Retinal pigment epithelial cell (primary cell): ENCODE measurements at regions not wholly inside any gene's neighbourhood (a gene's known extent, or its start where the extent isn't known, plus 50 kb on each side); places are given as distances from the start of the nearest gene placed in this dataset.

ENCODE experiments used
- DNase-seq: peaks from one replicate; pipeline ENCODE4 v3.0.0-alpha.2; 2010; ENCODE audit warnings: low read depth
- H3K4me3 ChIP-seq: 2 replicates; pipeline ENCODE4 v1.5.1; 2011; ENCODE audit warnings: mild to moderate bottlenecking, low read length, control low read depth, moderate library complexity
- TF ChIP-seq, protein P1 (sequence below): conservative IDR thresholded peaks from 2 replicates; pipeline ENCODE4 v1.5.1; 2011; ENCODE audit warnings: low read depth, low read length, control low read depth, inconsistent platforms

DNA sequence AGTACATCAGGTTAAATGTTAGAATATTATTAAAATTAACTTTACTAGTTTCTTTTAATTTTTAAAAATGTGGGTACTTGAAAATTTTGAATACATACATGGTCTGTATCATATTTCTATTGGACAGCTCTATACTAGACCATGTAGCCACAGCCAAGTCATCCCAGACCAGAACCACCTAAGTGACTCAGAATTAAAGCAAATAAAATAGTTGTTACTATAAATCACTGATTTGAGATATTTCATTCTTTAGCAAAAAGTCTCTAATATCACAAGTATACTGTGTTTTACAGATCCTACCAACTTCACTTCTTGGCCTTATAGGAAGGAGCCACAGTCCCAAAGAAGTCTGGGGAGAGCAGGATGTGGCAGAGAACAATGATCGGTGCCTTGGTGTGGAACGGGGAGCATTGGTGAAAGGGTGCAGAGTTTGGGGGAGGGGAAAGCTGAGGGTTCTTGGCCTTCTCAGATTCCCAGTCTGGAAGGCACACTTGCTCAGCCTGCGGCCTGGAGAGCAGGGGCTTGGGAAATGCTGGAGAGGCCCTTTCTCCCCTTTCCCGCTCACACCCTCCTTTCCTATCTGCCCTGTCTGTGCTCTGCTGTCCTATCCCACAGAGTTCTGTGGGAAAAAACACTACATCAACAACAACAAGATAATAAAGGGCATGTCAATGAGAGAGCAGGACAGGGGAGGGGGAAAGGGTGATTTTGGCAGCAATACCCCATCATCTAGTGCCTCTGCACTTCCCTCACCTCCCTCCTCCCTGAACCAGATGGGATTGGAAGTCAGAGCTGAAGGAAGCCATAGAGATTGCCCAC lies 122.1 kb downstream of the NGF start:
- TF ChIP-seq, protein P1, sequence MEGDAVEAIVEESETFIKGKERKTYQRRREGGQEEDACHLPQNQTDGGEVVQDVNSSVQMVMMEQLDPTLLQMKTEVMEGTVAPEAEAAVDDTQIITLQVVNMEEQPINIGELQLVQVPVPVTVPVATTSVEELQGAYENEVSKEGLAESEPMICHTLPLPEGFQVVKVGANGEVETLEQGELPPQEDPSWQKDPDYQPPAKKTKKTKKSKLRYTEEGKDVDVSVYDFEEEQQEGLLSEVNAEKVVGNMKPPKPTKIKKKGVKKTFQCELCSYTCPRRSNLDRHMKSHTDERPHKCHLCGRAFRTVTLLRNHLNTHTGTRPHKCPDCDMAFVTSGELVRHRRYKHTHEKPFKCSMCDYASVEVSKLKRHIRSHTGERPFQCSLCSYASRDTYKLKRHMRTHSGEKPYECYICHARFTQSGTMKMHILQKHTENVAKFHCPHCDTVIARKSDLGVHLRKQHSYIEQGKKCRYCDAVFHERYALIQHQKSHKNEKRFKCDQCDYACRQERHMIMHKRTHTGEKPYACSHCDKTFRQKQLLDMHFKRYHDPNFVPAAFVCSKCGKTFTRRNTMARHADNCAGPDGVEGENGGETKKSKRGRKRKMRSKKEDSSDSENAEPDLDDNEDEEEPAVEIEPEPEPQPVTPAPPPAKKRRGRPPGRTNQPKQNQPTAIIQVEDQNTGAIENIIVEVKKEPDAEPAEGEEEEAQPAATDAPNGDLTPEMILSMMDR: no peak
- DNase-seq: no peak
- no peak overlapping the region for H3K4me3 ChIP-seq

DNA sequence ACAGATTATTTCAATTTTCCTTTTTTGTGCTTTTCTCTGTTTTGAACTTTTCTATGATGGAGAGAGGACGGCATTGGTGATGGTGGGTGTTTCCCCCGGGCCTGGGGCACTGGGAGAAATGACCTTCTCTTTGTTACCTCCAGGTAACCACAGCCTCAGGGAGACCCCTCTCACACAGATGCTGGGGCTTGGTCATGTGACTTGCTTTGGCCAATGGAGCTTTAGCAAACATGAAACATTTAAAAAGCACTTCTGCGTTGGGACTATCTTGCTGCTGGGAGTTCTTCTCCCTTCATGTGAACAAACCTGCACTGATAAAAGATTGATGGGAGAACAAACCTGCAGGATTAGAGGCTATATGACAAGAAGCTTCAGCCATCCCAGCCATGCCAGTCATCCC lies 122.9 kb downstream of the NGF start:
- TF ChIP-seq, protein P1: no peak
- no peak for DNase-seq
- no peak overlapping the region for H3K4me3 ChIP-seq

DNA sequence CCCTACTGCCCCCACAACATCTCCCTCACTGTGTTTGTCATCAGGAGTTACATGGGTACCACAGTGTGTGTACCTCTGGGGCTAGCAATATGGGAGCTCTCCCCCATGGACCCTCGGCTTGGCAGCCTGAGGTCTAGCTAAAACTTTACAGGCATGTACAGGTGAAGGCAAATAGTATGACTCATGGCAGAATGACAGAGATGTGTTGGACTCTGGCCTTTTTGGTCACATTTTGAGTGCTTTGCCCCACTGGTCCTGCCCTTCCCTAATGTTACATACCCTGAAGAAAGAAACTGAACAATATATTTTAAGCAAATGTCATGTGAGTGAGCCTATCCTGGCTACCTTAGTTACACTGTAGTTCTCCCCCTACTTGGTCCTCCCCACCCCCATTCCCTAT lies 124.0 kb downstream of the NGF start:
- DNase-seq: no peak
- TF ChIP-seq, protein P1: no peak
- H3K4me3 ChIP-seq: no peak overlapping the region

DNA sequence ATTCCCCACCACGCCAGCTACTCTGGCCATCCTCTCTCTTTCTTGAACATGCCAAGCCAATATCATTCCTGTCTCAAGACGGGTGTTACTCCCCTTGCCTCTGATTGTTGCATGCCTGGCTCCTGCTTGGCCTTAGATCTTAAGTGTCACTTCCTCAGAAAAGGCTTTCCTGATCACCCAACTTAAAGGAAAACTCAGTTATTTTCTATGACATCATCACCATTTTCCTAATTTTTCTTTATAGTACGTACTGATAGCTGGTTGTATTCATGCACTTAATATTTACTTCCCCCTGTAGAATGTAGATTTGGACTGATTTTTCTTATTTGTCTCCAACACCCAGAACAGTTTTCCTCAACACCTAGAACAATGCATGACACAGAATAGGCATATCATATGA lies 123.8 kb upstream of the TSPAN2 start:
- H3K4me3 ChIP-seq: no peak overlapping the region
- TF ChIP-seq, protein P1: no peak
- DNase-seq: no peak

DNA sequence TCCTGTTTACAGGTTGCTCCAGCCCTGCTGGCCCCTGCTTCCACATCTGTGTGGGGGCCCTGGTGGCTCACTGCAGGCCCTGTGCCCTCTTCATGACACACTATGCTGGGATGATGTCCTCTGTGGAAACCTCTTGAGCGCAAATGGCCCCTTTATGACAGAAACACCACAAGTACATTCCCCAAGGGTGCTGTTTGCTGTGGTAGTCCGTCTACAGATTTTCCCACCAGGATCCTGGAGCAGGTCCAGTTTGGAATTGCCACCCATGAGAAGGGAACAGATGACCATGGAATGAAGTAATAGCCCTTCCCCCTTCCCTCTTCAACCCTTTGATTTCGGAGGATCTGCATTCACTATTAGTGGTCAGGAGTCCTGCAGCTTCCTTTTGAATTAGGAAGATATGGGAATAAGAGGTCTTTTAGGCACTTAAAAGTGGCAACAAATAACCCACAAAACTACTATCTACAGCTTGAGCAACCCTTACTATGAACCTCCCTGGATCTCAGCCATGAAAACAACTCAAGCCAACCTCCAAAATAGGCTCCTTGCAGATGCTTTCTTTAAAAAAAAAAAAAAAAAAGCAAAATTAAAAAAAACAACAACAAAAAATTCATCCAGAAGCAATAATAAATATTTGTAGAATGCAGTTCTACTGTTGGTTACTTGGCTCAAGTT lies 121.9 kb upstream of the TSPAN2 start:
- TF ChIP-seq, protein P1: no peak
- H3K4me3 ChIP-seq: no peak overlapping the region
- DNase-seq: no peak

DNA sequence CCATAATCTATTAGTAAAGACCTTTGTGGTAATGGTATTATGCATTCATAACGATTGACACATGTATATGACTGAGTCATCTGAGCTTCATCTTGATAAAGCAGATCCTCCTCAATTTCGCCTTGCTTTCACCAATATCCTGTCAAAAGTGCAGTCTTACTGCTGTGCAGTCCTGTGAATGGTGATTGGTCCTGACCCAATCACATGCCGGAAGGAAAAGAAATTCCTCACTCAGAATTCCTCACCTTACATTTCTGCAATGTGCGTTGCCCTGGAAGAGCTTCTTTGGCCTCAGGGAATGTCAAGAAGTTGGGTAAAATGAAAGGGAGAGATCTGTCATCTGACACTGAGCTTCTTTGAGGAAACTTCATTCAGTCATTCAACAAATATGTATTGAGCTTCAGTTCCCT lies 121.0 kb upstream of the TSPAN2 start:
- no peak for DNase-seq
- no peak overlapping the region for H3K4me3 ChIP-seq
- TF ChIP-seq, protein P1: no peak

DNA sequence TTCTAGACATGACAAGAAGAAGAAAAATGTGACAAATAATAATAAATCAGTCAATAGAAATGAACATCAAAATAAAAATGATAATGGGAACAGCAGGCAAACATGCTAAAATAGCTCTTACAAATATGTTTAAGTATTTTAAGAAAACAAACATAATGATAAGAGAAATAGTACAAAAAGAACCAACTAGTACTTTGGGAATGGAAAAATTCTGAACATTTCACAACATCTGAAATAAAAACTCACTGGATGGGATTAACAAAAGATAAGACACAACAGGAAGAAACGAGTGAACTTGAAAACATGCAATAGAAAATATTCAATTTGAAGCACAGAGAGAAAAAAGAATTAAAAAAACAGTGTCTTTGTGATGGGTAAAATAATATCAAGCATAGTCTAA lies 115.2 kb upstream of the TSPAN2 start:
- no peak for DNase-seq
- H3K4me3 ChIP-seq: no peak overlapping the region
- TF ChIP-seq, protein P1: no peak
